ENCODE measurements at regions not wholly inside any gene's neighbourhood (a gene's known extent, or its start where the extent isn't known, plus 50 kb on each side); places are given as distances from the start of the nearest gene placed in this dataset.

DNA sequence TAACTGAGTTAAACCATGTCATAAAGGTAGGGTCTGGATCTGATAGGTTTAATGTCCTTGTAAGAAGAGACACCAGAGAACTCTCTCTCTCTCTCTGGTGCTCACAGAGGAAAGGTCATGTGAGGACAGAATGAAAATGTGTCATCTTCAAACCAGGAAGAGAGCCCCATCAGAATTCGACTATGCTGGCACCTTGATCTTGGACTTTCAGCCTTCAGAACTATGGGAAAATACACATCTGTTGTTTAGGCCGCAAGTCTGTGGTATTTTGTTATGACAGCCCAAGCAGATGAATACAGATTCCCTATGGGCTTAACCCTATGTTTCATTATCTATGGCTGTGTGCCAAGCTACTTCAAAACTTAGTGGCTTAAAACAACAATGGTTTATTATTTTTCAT, 105.5 kb upstream of the DDIT4L start:
- Histone ChIP-seq H2BK120ac (ENCODE audit: low read depth, low read length, poor library complexity, severe bottlenecking) (no peak overlapping the region), H3T11ph (ENCODE audit: low read length) (no peak overlapping the region), H3K4ac (ENCODE audit: low read depth, low read length) (no peak overlapping the region), H3K9ac (ENCODE audit: extremely low read depth, insufficient read length, low read length) (no peak overlapping the region), H3K9me3 (ENCODE audit: control insufficient read depth, low read depth, low read length) (no peaks in the 10 kb centered on the region), H3K79me1 (ENCODE audit: insufficient read depth, low read depth, low read length, poor library complexity, severe bottlenecking) (no peaks in the 10 kb centered on the region), H2AFZ (ENCODE audit: low read length) (no peak overlapping the region), H3K23me2 (ENCODE audit: insufficient read length, low read depth, low read length, poor library complexity, severe bottlenecking) (no peaks in the 10 kb centered on the region), H4K8ac (replicated peaks; ENCODE audit: insufficient read length, low read depth, low read length) (no peak overlapping the region), H4K20me1 (ENCODE audit: control insufficient read depth, insufficient read depth, insufficient read length) (no peaks in the 10 kb centered on the region), H3K23ac (ENCODE audit: insufficient read length, low read depth, low read length) (no peak overlapping the region), H3K27ac (ENCODE audit: insufficient read length, low read depth, low read length) (no peak overlapping the region), H2BK15ac (ENCODE audit: low read depth, low read length) (no peak overlapping the region), H2AK5ac (ENCODE audit: insufficient read length, low read length) (no peak overlapping the region), H2BK5ac (ENCODE audit: insufficient read length, low read length) (no peak overlapping the region), H3K4me2 (ENCODE audit: insufficient read depth, insufficient read length, low read length) (no peak overlapping the region), H3K14ac (ENCODE audit: insufficient read depth, low read length) (no peak overlapping the region), H2BK12ac (ENCODE audit: insufficient read length, low read depth, low read length) (no peak overlapping the region), H2BK20ac (ENCODE audit: low read depth, low read length, poor library complexity, severe bottlenecking) (no peak overlapping the region), H3K56ac (ENCODE audit: insufficient read length, low read depth, low read length) (no peak overlapping the region), H4K5ac (ENCODE audit: insufficient read length, low read depth, low read length) (no peak overlapping the region), H4K91ac (ENCODE audit: insufficient read length, low read depth, low read length) (no peak overlapping the region), H3K18ac (ENCODE audit: insufficient read length, low read depth, low read length) (no peak overlapping the region), H3K4me1 (ENCODE audit: insufficient read depth, low read length) (no peaks in the 10 kb centered on the region), H3K79me2 (ENCODE audit: insufficient read depth, low read length) (no peaks in the 10 kb centered on the region), H3K27me3 (ENCODE audit: insufficient read depth, low read length) (no peaks in the 10 kb centered on the region)
- Mint-ChIP-seq H3K27ac (no peak overlapping the region), H3K4me1 (peaks cover 0 to 5% of the 10 kb centered on the region in 2 experiments; a peak in 3 of 4 replicates), H3K36me3 (ENCODE audit: insufficient read depth in 1 of 3, low read depth in 3 of 3) (no peaks in the 10 kb centered on the region; a peak in 1 of 7 replicates), H3K27me3 (ENCODE audit: low read depth) (no peaks in the 10 kb centered on the region), H3K4me3 (no peak overlapping the region), H3K9me3 (no peaks in the 10 kb centered on the region)
- WGBS (ENCODE audit: extremely low coverage, insufficient read length, low lambda C conversion rate), result no CpG with 5 or more reads among the region's 2 CpGs
- TF ChIP-seq, protein P1, sequence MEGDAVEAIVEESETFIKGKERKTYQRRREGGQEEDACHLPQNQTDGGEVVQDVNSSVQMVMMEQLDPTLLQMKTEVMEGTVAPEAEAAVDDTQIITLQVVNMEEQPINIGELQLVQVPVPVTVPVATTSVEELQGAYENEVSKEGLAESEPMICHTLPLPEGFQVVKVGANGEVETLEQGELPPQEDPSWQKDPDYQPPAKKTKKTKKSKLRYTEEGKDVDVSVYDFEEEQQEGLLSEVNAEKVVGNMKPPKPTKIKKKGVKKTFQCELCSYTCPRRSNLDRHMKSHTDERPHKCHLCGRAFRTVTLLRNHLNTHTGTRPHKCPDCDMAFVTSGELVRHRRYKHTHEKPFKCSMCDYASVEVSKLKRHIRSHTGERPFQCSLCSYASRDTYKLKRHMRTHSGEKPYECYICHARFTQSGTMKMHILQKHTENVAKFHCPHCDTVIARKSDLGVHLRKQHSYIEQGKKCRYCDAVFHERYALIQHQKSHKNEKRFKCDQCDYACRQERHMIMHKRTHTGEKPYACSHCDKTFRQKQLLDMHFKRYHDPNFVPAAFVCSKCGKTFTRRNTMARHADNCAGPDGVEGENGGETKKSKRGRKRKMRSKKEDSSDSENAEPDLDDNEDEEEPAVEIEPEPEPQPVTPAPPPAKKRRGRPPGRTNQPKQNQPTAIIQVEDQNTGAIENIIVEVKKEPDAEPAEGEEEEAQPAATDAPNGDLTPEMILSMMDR (conservative IDR thresholded peaks at IDR 0.05), result no peak
- no peak for DNase-seq
